Uterus (tissue), 3 donors: ENCODE measurements at regions not wholly inside any gene's neighbourhood (a gene's known extent, or its start where the extent isn't known, plus 50 kb on each side); places are given as distances from the start of the nearest gene placed in this dataset.

Source experiments
- DNase-seq, 2 donors: peaks; one replicate each; pipeline ENCODE4 v3.0.0-alpha.2; 2019 to 2020
- H3K27ac ChIP-seq, 2 donors: fragments of 200-600 bp; sonication (generic); 1 replicate in 1 of 2; 2 replicates in 1 of 2; pipeline ENCODE4 v1.5.1; 2016 to 2018
- H3K27me3 ChIP-seq, 2 donors: fragments of 200-600 bp; sonication (generic); one replicate each; pipeline ENCODE4 v1.5.1; 2018 to 2019; ENCODE audit warnings: control low read depth in 1 of 2
- H3K36me3 ChIP-seq, 2 donors: fragments of 200-600 bp; sonication (generic); one replicate each; pipeline ENCODE4 v1.5.1; 2019; ENCODE audit warnings: control low read depth in 1 of 2
- H3K4me1 ChIP-seq, 2 donors: fragments of 200-600 bp; sonication (generic); one replicate each; pipeline ENCODE4 v1.5.1; 2018 to 2019; ENCODE audit warnings: control low read depth in 1 of 2
- H3K4me3 ChIP-seq, 2 donors: fragments of 200-600 bp; sonication (generic); 1 replicate in 1 of 2; 2 replicates in 1 of 2; pipeline ENCODE4 v1.5.1; 2018 to 2019; ENCODE audit warnings: mild to moderate bottlenecking in 1 of 2
- H3K9me3 ChIP-seq, 2 donors: fragments of 200-600 bp; sonication (generic); one replicate each; pipeline ENCODE4 v1.5.1; 2019; ENCODE audit warnings: control low read depth in 1 of 2
- POLR2A ChIP-seq, 2 donors: fragments of 450-650 bp; IDR thresholded peaks; one replicate each; pipeline ENCODE4 v1.6.1; 2016; ENCODE audit warnings: antibody characterized with exemption in 2 of 2, mild to moderate bottlenecking in 1 of 2, moderate library complexity in 1 of 2
- intact Hi-C: fragments of 100-400 bp; cut with DNase I; formaldehyde crosslinking; loops from one replicate; pipeline ENCODE4 v1.15.1; 2023; ENCODE audit warnings: low total_unique reads
- TF ChIP-seq, protein P1 (sequence below), 4 experiments: fragments of 200-600 bp in 2 of 4; fragments of 450-650 bp in 2 of 4; sonication (generic) in 2 of 4; IDR thresholded peaks; one replicate each; pipeline ENCODE4 v1.5.1; 2016 to 2019; ENCODE audit warnings: antibody characterized with exemption in 4 of 4, mild to moderate bottlenecking in 2 of 4, moderate library complexity in 1 of 4
- donor health status: DM: yes; HTN: yes; CAD: no.

DNA sequence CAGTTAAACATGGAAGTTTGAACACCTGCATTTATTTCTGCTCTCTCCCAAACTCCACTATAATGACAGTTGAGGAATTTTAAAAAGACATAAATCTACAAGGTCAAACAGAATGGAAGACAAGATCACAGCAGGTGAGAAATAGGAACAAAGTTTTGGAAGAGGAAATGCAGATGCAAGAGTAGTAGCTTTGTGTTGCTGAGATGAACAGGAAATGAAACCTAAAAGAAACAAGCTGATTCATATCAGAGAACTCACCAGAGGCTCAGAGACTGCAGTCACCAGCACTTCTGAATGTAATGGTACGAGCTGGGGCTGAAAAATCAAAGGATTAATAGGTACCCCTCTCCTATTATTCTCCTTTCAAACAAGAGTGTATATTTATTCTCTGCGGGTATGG, 459.9 kb downstream of the RAP2B start:
- H3K27ac ChIP-seq = no peak overlapping the region
- no peaks in the 10 kb centered on the region for H3K9me3 ChIP-seq
- DNase-seq = no peak
- H3K4me3 ChIP-seq = no peak overlapping the region
- no peaks in the 10 kb centered on the region for H3K27me3 ChIP-seq
- TF ChIP-seq, protein P1, sequence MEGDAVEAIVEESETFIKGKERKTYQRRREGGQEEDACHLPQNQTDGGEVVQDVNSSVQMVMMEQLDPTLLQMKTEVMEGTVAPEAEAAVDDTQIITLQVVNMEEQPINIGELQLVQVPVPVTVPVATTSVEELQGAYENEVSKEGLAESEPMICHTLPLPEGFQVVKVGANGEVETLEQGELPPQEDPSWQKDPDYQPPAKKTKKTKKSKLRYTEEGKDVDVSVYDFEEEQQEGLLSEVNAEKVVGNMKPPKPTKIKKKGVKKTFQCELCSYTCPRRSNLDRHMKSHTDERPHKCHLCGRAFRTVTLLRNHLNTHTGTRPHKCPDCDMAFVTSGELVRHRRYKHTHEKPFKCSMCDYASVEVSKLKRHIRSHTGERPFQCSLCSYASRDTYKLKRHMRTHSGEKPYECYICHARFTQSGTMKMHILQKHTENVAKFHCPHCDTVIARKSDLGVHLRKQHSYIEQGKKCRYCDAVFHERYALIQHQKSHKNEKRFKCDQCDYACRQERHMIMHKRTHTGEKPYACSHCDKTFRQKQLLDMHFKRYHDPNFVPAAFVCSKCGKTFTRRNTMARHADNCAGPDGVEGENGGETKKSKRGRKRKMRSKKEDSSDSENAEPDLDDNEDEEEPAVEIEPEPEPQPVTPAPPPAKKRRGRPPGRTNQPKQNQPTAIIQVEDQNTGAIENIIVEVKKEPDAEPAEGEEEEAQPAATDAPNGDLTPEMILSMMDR (IDR thresholded peaks at IDR 0.05) = no peak
- no peak for TF ChIP-seq POLR2A (IDR thresholded peaks at IDR 0.05)
- no peaks in the 10 kb centered on the region for H3K36me3 ChIP-seq
- intact Hi-C loops = no loop called here
- no peaks in the 10 kb centered on the region for H3K4me1 ChIP-seq

DNA sequence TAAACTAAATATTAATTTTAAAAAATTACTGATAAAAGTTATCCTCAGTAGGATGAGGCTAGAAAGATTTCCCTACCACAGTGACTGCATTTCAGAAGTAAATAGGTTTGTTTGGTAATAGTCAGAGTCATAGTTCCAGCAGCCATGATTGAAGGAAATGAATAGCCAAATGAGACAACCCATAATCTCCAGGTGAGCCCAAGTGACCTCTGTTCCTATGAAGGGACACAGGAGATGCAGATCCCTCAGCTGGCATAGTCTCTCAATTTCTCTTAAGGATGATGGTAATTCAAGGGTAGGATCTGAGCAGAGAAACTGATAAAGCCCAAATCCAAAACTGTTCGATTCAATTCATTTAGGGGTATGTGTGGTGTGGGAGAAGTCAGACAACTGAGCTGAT, 461.8 kb downstream of the RAP2B start:
- no peak overlapping the region for H3K4me3 ChIP-seq
- no peak overlapping the region for H3K27ac ChIP-seq
- H3K36me3 ChIP-seq = no peaks in the 10 kb centered on the region
- DNase-seq = no peak
- intact Hi-C loops = no loop called here
- no peaks in the 10 kb centered on the region for H3K9me3 ChIP-seq
- TF ChIP-seq, protein P1 (IDR thresholded peaks at IDR 0.05) = no peak
- TF ChIP-seq POLR2A (IDR thresholded peaks at IDR 0.05) = no peak
- no peaks in the 10 kb centered on the region for H3K4me1 ChIP-seq
- H3K27me3 ChIP-seq = no peaks in the 10 kb centered on the region

DNA sequence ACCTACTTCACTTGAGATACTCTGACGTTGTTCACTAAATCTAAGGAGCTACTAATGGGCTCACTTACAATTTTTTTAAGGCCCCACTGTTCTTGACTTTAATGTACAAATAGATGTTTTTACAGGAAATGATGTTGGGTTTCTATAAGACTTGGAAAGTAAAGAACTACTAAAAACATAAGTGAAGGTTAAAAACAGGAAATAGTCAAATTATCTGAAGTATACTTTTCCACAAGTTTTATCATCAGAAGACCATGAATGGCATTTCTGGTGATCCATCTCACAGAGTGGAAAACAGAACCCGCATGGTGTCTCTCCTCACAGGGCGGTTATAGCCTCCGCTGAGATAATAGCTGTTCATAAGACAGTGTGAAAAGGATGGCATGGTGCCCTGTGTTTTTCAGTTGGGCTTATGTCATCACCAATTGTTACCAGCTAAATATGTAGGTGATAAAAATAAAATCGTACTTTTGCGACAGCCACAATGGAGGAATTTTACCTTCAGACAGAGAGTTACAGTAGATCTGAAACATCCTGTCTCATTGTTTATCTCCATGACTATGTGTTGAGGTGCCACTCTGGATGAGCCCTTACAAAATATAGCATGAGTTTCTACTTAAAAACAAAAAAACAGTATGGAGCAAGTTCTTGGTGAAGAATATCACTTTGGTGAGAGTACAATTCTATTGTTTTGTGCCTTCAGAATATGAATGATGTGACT, 462.4 kb downstream of the RAP2B start:
- no peak overlapping the region for H3K27ac ChIP-seq
- H3K4me1 ChIP-seq = no peaks in the 10 kb centered on the region
- intact Hi-C loops = no loop called here
- H3K4me3 ChIP-seq = no peak overlapping the region
- no peak for TF ChIP-seq POLR2A (IDR thresholded peaks at IDR 0.05)
- TF ChIP-seq, protein P1 (IDR thresholded peaks at IDR 0.05) = no peak
- no peak for DNase-seq
- no peaks in the 10 kb centered on the region for H3K36me3 ChIP-seq
- no peaks in the 10 kb centered on the region for H3K27me3 ChIP-seq
- no peaks in the 10 kb centered on the region for H3K9me3 ChIP-seq

DNA sequence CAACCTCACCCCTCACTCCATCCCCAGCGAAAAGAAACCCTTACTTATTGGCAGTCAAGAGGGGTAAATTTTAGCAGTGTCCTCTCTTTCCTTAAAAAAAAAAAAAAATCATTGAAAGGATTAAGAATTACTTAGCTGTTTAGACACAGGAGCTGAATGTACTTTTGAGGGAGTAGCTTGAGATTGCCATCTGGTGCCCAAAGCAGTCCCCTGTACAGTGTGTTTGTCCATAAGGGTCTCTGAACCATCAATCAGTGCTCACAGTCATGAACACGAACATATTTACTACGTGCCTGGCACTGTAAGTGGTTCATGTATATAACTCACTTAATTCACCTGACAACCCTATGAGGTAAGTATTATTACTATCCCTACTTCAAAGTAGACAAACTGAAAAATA, 463.5 kb downstream of the RAP2B start:
- DNase-seq = no peak
- H3K27me3 ChIP-seq = no peaks in the 10 kb centered on the region

DNA sequence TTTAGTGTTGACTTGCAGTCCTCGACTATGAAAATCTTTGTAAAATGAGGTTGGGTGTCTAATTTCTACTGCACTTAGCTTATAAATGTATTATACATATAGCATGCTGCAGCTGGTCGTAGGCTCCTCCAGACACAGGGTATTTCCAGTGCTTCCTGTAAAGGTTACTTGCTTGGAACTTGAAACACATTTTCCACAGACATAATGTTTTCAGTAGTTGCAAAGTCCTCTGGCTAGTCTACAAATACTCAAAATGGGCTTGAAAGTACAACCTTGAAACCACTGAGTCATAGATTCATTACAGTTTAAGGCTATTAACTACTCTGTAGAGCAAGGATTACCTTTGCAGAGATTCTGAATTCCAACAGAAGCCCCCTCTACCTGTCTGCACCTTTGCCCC, 464.1 kb downstream of the RAP2B start:
- Histone ChIP-seq H3K36me3 (no peaks in the 10 kb centered on the region), H3K9me3 (no peaks in the 10 kb centered on the region), H3K27me3 (no peaks in the 10 kb centered on the region), H3K27ac (no peak overlapping the region), H3K4me1 (no peaks in the 10 kb centered on the region), H3K4me3 (no peak overlapping the region)
- no peak for TF ChIP-seq POLR2A (IDR thresholded peaks at IDR 0.05)
- TF ChIP-seq, protein P1 (IDR thresholded peaks at IDR 0.05) = no peak
- DNase-seq = no peak
- intact Hi-C loops = no loop called here

More for the DNA sequence above, 463.5 kb downstream of the RAP2B start:
- no peaks in the 10 kb centered on the region for H3K36me3 ChIP-seq
- H3K9me3 ChIP-seq = no peaks in the 10 kb centered on the region
- no peak overlapping the region for H3K27ac ChIP-seq
- TF ChIP-seq, protein P1 (IDR thresholded peaks at IDR 0.05) = no peak
- no peak for TF ChIP-seq POLR2A (IDR thresholded peaks at IDR 0.05)
- intact Hi-C loops = no loop called here
- no peaks in the 10 kb centered on the region for H3K4me1 ChIP-seq
- no peak overlapping the region for H3K4me3 ChIP-seq
